Gastroesophageal sphincter (tissue), 3 donors: ENCODE measurements at regions not wholly inside any gene's neighbourhood (a gene's known extent, or its start where the extent isn't known, plus 50 kb on each side); places are given as distances from the start of the nearest gene placed in this dataset.

Source experiments
- EP300 ChIP-seq: sonication (generic); formaldehyde crosslinking; IDR thresholded peaks from one replicate; pipeline ENCODE4 v1.6.1; 2017; ENCODE audit warnings: antibody characterized with exemption, mild to moderate bottlenecking
- POLR2A ChIP-seq, 2 donors: fragments of 450-650 bp; IDR thresholded peaks; one replicate each; pipeline ENCODE4 v1.6.1; 2017; ENCODE audit warnings: antibody characterized with exemption in 2 of 2, mild to moderate bottlenecking in 2 of 2, moderate library complexity in 1 of 2
- POLR2AphosphoS5 ChIP-seq: sonication (generic); formaldehyde crosslinking; IDR thresholded peaks from one replicate; pipeline ENCODE4 v1.6.1; 2017; ENCODE audit warnings: antibody characterized with exemption
- TF ChIP-seq, protein P1 (sequence below), 4 experiments: fragments of 200-600 bp in 2 of 4; fragments of 450-650 bp in 2 of 4; sonication (generic) in 1 of 4; IDR thresholded peaks; one replicate each; pipeline ENCODE4 v1.5.1; 2017 to 2019; ENCODE audit warnings: antibody characterized with exemption in 4 of 4, mild to moderate bottlenecking in 2 of 4, moderate library complexity in 2 of 4

DNA sequence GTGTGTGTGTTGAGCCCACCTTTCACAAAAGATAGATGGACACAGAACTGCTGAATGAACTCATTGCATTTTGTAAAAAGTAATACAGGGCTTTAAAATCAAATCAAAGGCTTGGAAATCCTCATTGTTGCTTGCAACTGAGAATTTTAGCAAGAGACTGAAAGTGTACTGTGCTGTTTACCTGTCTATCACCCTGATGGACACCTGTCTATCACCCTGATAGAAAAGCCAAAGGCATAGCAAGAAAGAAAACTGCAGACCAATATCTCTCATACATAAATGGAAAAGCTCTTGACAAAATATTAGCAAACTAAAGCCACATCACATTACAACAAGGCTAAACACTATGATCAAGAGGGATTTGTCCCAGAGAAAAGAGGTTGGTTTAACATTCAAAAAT is 107.5 kb upstream of the TMEM18 start:
- no peak for TF ChIP-seq POLR2A (IDR thresholded peaks at IDR 0.05)
- TF ChIP-seq, protein P1, sequence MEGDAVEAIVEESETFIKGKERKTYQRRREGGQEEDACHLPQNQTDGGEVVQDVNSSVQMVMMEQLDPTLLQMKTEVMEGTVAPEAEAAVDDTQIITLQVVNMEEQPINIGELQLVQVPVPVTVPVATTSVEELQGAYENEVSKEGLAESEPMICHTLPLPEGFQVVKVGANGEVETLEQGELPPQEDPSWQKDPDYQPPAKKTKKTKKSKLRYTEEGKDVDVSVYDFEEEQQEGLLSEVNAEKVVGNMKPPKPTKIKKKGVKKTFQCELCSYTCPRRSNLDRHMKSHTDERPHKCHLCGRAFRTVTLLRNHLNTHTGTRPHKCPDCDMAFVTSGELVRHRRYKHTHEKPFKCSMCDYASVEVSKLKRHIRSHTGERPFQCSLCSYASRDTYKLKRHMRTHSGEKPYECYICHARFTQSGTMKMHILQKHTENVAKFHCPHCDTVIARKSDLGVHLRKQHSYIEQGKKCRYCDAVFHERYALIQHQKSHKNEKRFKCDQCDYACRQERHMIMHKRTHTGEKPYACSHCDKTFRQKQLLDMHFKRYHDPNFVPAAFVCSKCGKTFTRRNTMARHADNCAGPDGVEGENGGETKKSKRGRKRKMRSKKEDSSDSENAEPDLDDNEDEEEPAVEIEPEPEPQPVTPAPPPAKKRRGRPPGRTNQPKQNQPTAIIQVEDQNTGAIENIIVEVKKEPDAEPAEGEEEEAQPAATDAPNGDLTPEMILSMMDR (IDR thresholded peaks at IDR 0.05), result no peak
- TF ChIP-seq POLR2AphosphoS5, result no peak
- TF ChIP-seq EP300, result no peak
